ENCODE measurements at regions not wholly inside any gene's neighbourhood (a gene's known extent, or its start where the extent isn't known, plus 50 kb on each side); places are given as distances from the start of the nearest gene placed in this dataset.

DNA sequence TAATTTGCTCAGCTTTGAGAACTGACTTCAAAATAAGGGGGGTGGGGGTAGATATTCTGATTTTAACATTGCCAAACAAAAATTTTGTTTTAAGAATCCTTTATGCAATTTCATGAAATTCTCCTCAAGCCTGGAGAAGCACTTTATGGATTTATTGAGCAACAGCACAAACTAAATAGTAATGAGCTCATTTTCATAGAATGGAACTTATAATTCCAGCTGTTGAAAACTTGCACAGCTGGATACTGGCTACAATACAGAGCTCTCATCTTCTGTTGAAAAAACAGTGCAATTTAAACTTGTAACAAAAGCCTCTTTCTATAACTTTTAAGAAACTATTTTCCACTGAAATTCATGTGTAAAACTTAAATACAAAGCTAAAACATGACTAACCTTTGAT, 137.6 kb upstream of the FN1 start:
- TF ChIP-seq CTCF (IDR thresholded peaks at IDR 0.05) (no peak), EZH2 (IDR thresholded peaks at IDR 0.05; ENCODE audit: borderline replicate concordance, insufficient read depth, low read depth, low read length, poor library complexity, severe bottlenecking) (no peak)
